GM10248 (cell line): ENCODE measurements at regions not wholly inside any gene's neighbourhood (a gene's known extent, or its start where the extent isn't known, plus 50 kb on each side); places are given as distances from the start of the nearest gene placed in this dataset.
A peak's percentile ranks its signal among the peaks of the same experiment; 100 is the strongest.

ENCODE experiments used
- CTCF ChIA-PET: fragments of 300-600 bp; sonication (Branson Sonifier 250); formaldehyde crosslinking; extraction: SDS; loops from one replicate; lab custom pipeline; 2021; ENCODE audit warnings: antibody characterized with exemption; lab: Yijun Ruan, JAX
- POLR2A ChIA-PET: fragments of 350-650 bp; sonication (Branson Sonifier 250); formaldehyde crosslinking; extraction: SDS; loops from one replicate; lab custom pipeline; 2020; ENCODE audit warnings: antibody characterized with exemption; lab: Yijun Ruan, JAX
- DNase-seq: peaks from one replicate; pipeline ENCODE4 v3.0.0; 2012; ENCODE audit errors: extremely low spot score
- CTCF ChIP-seq: IDR thresholded peaks from 2 replicates; pipeline ENCODE4 v1.5.1; 2012; ENCODE audit warnings: mild to moderate bottlenecking, low read depth; ENCODE audit errors: extremely low read depth, missing control alignments, control extremely low read depth

DNA sequence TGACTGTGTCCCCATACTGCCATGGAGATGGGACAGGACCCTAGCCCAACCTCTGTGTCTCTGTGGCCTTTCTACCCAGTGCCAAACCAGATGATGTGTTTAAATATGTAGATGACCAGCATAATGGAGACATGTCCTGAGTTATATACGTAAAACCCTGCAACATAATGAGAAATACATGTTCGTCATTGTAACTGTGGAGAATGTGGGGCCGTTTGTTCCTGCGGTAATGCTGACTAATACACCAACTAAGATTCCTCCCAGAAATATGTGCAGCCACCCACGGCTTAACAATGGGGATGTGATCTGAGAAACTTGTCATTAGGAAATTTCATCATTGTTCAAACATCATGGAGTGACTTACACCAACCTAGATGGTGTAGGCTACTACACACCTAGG is 71.7 kb upstream of the SIM2 start:
- ChIA-PET CTCF (no interaction called here), POLR2A (no interaction called here)
- DNase-seq, result no peak
- no peak for TF ChIP-seq CTCF

DNA sequence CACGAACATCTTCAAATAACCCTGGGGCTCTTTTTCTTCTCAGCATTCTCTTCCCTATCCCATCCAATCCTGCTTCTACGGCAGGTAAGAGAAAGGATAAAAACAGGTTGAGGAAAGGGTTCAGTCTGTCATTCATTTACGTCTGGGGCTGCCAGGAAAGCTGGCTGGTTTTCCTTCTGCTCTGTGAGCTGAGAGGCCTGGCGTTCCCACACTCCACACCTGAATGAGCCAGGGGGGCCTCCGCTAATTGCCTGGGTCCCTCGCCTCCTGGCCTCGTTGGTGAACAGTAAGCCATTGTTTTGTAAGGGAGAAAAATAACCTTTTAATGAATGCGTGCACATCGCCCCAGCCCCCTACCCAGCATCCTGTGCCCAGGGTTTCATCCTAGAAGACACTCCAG is 70.8 kb upstream of the SIM2 start:
- no peak for TF ChIP-seq CTCF
- DNase-seq, result no peak
- POLR2A ChIA-PET, result no interaction called here
- CTCF ChIA-PET, result no interaction called here

DNA sequence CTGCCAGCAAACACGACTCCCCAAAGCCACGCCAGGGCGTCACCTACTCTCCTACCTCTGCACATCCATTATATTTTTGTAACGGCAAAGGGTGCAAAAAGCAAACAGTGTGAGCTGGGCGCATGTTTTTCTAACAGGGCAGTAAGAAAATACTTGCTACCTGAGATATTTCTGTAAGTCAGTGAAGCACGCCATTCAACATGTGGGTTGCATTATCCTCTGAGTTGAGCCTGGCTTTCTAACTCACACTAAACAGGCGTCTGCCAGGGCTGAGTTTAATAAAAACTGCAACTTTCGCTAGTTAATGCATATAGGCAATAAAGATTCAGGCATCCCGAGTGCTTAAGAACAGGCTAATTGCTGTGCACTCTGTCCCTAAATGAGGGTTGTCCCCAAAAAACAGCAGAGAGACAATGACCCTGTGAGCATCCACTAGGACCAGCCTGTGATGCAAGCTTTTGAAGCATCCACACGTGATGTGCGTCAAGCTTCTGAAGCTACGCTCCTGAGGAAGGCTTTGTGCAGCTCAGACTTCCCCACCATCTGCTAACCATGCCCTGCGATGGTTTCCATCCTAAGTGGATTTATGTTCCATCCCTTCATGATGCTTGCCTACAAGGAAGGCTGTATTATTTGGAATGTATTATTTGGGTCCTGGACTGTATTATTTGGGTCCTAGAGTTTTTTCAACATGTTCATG is 70.0 kb upstream of the SIM2 start:
- ChIA-PET POLR2A (no interaction called here), CTCF (interaction anchor here (2.1 kb wide), 1 partner anchor 43 kb away, joined by 5 read pairs; no protein-coding TSS in a partner anchor)

GRCh38 chr21:36630485-36631206 is 68.3 kb upstream of the SIM2 start:
- ChIA-PET POLR2A (no interaction called here), CTCF (interaction anchor here (0.6 to 2.1 kb wide), 51 partner anchors 8 to 1870 kb away, joined by 3 to 28 read pairs (median 4); no protein-coding TSS in a partner anchor)
- peak; percentile 74 for TF ChIP-seq CTCF
- peak; percentile 74 for DNase-seq

More for the DNA sequence above, 70.0 kb upstream of the SIM2 start:
- no peak for TF ChIP-seq CTCF
- DNase-seq, result no peak

DNA sequence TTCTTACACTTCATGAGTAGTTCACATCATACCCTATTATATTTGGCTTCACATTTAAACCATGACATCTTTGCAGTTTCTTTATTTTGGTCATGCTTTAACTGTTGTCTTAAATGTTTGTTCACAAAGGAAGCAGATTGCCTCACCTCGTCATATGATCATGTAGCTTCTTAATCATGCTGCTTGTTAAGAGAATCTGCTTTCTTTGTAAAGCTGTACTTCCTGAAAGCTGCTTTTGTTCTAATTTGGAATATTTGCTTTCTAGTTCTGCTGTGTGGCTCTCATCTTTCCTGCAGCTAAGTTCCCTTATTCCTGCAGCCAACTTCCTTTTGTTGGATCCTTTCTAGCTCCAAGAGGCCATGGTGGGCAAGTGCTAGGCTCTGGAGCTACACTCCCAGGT is 62.9 kb upstream of the SIM2 start:
- no peak for TF ChIP-seq CTCF
- DNase-seq, result no peak
- POLR2A ChIA-PET, result no interaction called here
- CTCF ChIA-PET, result no interaction called here

DNA sequence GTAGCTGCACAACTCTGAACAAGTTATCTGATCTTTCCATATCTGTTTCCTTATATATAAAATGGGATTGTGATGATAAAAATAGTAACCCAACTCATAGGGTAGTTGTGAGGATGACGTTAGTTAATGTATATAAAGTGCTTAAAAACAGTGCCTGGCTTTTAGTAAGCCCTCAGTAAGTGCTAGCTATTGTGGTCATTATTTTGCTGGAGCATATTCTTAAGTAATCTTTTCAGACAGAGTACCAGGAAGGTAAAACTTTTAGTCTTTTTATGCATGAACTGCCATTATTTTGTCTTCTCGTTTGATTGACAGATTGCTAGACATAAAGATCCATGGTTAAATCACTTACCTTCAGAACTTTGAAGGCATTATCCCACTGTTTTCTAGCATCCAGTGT is 62.5 kb upstream of the SIM2 start:
- ChIA-PET CTCF (interaction anchor here (1.2 kb wide), 1 partner anchor 218 kb away, joined by 3 read pairs; no protein-coding TSS in a partner anchor), POLR2A (no interaction called here)
- TF ChIP-seq CTCF, result no peak
- no peak for DNase-seq
